Stimulated activated CD4-positive, alpha-beta T cell treated with anti-CD3 and anti-CD28 coated beads, Interleukin-1b, Interleukin-23, amount 100 ng/mL, for 4 hours (primary cell): ENCODE measurements at regions not wholly inside any gene's neighbourhood (a gene's known extent, or its start where the extent isn't known, plus 50 kb on each side); places are given as distances from the start of the nearest gene placed in this dataset.
"Not testable (repeated sequence)": the region's sequence is repeated elsewhere in the genome, so short reads cannot be mapped to it uniquely, and the experiment has no call there.

Source experiments
- DNase-seq, 2 donors: peaks; one replicate each; pipeline ENCODE4 v3.0.0-alpha.2; 2020; ENCODE audit warnings: low read depth in 2 of 2

- no peak for DNase-seq
These were observed 410.3 kb downstream of the SLC6A15 start for GRCh38 chr12:84502180-84502860.

- no peak for DNase-seq
These were observed 414.8 kb downstream of the SLC6A15 start for GRCh38 chr12:84497819-84498218.

GRCh38 chr12:84495711-84496110 lies 416.9 kb downstream of the SLC6A15 start:
- no peak for DNase-seq

- DNase-seq, result no peak
These were observed 420.2 kb downstream of the SLC6A15 start for GRCh38 chr12:84492351-84492883.

- DNase-seq, result no peak
These were observed 427.8 kb downstream of the SLC6A15 start for GRCh38 chr12:84484798-84485197.

- DNase-seq, result no peak
These were observed 431.8 kb downstream of the SLC6A15 start for GRCh38 chr12:84480803-84481202.

- no peak for DNase-seq
These were observed 442.2 kb downstream of the SLC6A15 start for GRCh38 chr12:84470361-84470760.

- no peak for DNase-seq
These were observed 448.0 kb downstream of the SLC6A15 start for GRCh38 chr12:84464616-84465015.

GRCh38 chr12:84463741-84464495 lies 448.7 kb downstream of the SLC6A15 start:
- DNase-seq, result no peak

GRCh38 chr12:84455598-84455997 lies 457.0 kb downstream of the SLC6A15 start:
- DNase-seq, result no peak

- not testable (repeated sequence) for DNase-seq
These were observed 466.1 kb downstream of the SLC6A15 start for GRCh38 chr12:84446478-84446877.

GRCh38 chr12:84436134-84436533 lies 476.5 kb downstream of the SLC6A15 start:
- no peak for DNase-seq

- DNase-seq, result no peak
These were observed 476.9 kb downstream of the SLC6A15 start for GRCh38 chr12:84435682-84436081.

- DNase-seq, result no peak
These were observed 490.3 kb downstream of the SLC6A15 start for GRCh38 chr12:84422340-84422739.

- DNase-seq, result no peak
These were observed 491.5 kb downstream of the SLC6A15 start for GRCh38 chr12:84421103-84421502.

GRCh38 chr12:84416626-84417025 lies 496.0 kb downstream of the SLC6A15 start:
- DNase-seq, result no peak

- no peak for DNase-seq
These were observed 496.7 kb downstream of the SLC6A15 start for GRCh38 chr12:84415946-84416345.

- no peak for DNase-seq
These were observed 498.9 kb downstream of the SLC6A15 start for GRCh38 chr12:84413656-84414055.

GRCh38 chr12:84412226-84412625 lies 500.4 kb downstream of the SLC6A15 start:
- DNase-seq, result no peak

GRCh38 chr12:84411031-84411430 lies 501.6 kb downstream of the SLC6A15 start:
- no peak for DNase-seq

GRCh38 chr12:84408936-84409335 lies 503.7 kb downstream of the SLC6A15 start:
- DNase-seq, result no peak

- DNase-seq, result not testable (repeated sequence)
These were observed 505.9 kb downstream of the SLC6A15 start for GRCh38 chr12:84406720-84407119.

- no peak for DNase-seq
These were observed 514.8 kb downstream of the SLC6A15 start for GRCh38 chr12:84397846-84398245.
